ENCODE measurements at regions not wholly inside any gene's neighbourhood (a gene's known extent, or its start where the extent isn't known, plus 50 kb on each side); places are given as distances from the start of the nearest gene placed in this dataset.
A peak's percentile ranks its signal among the peaks of the same experiment; 100 is the strongest.
"Not testable (repeated sequence)": the region's sequence is repeated elsewhere in the genome, so short reads cannot be mapped to it uniquely, and the experiment has no call there.

GRCh38 chr1:108314815-108315214, 70.9 kb upstream of the NBPF4 start:
- no peak for DNase-seq

- DNase-seq: no peak
Measured at GRCh38 chr1:108316545-108316944, 72.7 kb upstream of the NBPF4 start.

GRCh38 chr1:108320849-108321248, 77.0 kb upstream of the NBPF4 start:
- no peak for DNase-seq

- DNase-seq: not testable (repeated sequence)
Measured at GRCh38 chr1:108325338-108325737, 81.5 kb upstream of the NBPF4 start.

- peak in 1 of 5 experiments; percentile 14 for DNase-seq
Measured at GRCh38 chr1:108327534-108328466, 83.9 kb upstream of the NBPF4 start.

GRCh38 chr1:108345776-108346531, 102.1 kb upstream of the NBPF4 start:
- DNase-seq: no peak

- no peak for DNase-seq
Measured at GRCh38 chr1:108357802-108358201, 92.3 kb upstream of the NBPF6 start.

GRCh38 chr1:108380059-108380832, 69.9 kb upstream of the NBPF6 start:
- not testable (repeated sequence) for DNase-seq
